Dermis blood vessel endothelial cell (primary cell): ENCODE measurements at regions not wholly inside any gene's neighbourhood (a gene's known extent, or its start where the extent isn't known, plus 50 kb on each side); places are given as distances from the start of the nearest gene placed in this dataset.
"Not testable (repeated sequence)": the region's sequence is repeated elsewhere in the genome, so short reads cannot be mapped to it uniquely, and the experiment has no call there.

ENCODE experiments used
- DNase-seq: peaks from one replicate; pipeline ENCODE4 v3.0.0; 2010

- no peak for DNase-seq
These were observed 636.2 kb upstream of the ANKRD30A start for GRCh38 chr10:36489181-36489580.

- no peak for DNase-seq
These were observed 636.8 kb upstream of the ANKRD30A start for GRCh38 chr10:36488579-36488978.

DNA sequence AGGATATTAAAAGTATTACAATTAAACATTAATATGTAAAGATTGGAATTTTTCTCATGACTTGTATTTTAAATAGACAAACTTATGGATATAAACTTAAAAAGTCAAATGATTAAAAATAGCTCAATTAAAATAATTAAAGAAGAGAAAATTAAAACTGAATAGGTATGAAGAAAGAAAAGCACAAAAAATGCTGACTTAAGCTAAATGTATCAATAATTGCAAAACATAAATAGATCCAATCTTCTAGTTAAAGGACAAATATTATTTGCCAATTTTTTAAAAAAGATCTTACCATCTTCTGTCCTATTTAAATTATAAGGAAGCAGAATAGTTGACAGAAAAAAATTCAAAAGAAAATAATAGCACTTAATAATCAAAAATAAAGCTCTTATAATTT, 646.3 kb upstream of the ANKRD30A start:
- no peak for DNase-seq

- no peak for DNase-seq
These were observed 649.0 kb upstream of the ANKRD30A start for GRCh38 chr10:36476399-36476798.

DNA sequence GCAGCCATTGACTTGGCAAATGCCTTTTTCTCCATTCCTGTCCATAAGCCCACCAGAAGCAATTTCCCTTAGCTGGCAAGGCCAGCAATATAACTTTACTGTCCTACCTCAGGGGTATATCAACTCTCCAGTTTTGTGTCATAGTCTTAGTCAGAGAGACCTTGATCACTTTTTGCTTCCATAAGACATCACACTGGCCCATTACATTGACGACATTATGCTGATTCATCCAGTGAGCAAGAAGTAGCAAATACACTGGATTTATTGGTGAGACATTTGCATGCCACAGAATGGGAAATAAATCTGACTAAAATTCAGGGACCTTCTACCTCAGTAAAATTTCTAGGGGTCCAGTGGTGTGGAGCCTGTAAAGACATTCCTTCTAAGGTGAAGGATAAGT, 649.7 kb upstream of the ANKRD30A start:
- no peak for DNase-seq

DNA sequence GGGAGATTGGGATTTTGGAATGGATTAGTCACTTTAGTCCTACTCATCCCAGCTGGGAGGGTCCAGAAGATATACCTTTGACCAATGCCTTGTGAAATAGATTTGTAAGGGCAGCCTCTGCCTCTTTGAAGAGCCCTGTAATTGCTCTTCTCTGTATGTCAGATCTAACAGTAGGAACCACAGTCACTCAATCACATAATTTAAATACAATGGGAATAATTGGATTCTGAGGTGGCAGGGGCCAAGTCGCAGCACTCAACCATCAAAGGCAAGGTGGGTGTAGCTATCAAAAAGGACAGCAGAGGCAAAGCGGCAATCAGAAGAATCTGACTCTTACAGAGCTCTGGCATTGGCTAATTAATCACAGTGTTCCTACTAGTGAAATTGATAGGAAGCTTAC, 650.9 kb upstream of the ANKRD30A start:
- no peak for DNase-seq

- DNase-seq, result no peak
These were observed 652.3 kb upstream of the ANKRD30A start for GRCh38 chr10:36473122-36473521.

GRCh38 chr10:36469585-36469984, 655.8 kb upstream of the ANKRD30A start:
- DNase-seq, result no peak

DNA sequence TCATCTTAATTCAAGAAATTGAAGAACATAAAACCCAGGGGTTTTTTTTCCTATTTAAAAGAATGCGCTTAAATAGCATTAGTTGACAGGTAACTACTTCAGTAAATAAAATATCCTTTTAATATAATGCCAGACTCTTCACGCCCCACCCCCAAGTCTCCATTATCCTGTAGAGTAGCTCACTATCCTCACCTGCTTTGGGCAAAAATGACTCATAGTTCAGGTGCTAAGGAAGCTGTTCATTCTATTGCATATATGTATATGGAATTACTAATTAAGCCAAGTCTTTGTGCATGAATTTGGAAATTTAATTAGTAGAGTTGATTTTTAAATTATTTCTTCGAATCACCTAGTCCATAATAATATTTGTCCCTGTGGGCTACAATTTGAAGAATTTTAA, 656.8 kb upstream of the ANKRD30A start:
- DNase-seq, result no peak

GRCh38 chr10:36465604-36466379, 659.6 kb upstream of the ANKRD30A start:
- no peak for DNase-seq

GRCh38 chr10:36464291-36464690, 661.1 kb upstream of the ANKRD30A start:
- no peak for DNase-seq

- DNase-seq, result no peak
These were observed 662.0 kb upstream of the ANKRD30A start for GRCh38 chr10:36463390-36463789.

DNA sequence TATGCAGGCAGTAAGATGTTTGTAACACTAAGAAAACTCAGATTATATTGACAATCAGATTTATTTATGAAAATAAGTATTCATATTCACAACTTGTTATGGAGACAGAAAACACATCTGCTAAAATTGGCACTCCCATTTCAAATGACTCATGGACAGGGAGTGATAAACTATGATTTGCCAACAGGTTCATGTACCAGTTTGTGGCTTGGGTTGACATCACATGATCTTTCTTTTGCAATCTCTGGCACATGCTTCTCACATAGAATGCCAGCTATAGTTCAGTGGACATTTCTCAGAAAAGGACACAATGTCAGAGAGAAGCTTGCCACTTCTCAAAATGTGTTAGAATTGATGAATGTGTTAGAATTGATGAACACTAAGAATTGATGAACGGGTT, 663.2 kb upstream of the ANKRD30A start:
- DNase-seq, result no peak

DNA sequence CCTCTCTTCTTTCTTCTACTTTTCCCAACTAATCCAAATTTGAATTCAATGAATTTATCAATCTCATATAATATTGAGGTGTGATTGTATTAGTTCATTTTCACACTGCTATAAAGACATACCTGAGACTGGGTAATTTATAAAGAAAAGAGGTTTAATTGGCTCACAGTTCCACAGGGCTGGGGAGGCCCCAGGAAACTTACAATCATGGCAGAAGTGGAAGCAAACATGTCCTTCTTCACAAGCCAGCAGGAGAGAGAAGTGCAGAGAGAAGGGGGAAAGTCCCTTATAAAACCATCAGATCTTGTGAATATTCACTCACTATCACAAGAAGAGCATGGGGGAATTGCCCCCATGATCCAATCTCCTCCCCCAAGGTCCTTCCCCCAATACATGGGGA, 667.0 kb upstream of the ANKRD30A start:
- not testable (repeated sequence) for DNase-seq

DNA sequence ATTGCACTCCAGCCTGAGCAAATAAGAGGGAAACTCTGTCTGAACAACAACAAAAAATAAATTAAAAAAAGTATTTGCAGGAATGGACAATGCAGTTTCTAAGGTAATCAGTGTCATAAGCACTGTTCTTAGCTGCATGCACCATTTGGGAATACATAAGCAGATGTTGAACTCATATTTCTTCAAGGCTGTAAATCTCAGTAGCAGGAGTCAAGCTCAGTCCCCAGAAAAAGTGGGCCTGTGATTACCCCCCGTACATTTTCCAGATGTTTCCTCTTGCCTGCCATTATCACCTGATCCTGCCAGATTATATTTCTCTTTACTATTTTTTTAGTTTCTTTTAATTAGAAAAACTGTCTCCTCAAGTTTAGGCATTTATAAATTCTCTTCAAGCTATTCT, 667.6 kb upstream of the ANKRD30A start:
- no peak for DNase-seq

DNA sequence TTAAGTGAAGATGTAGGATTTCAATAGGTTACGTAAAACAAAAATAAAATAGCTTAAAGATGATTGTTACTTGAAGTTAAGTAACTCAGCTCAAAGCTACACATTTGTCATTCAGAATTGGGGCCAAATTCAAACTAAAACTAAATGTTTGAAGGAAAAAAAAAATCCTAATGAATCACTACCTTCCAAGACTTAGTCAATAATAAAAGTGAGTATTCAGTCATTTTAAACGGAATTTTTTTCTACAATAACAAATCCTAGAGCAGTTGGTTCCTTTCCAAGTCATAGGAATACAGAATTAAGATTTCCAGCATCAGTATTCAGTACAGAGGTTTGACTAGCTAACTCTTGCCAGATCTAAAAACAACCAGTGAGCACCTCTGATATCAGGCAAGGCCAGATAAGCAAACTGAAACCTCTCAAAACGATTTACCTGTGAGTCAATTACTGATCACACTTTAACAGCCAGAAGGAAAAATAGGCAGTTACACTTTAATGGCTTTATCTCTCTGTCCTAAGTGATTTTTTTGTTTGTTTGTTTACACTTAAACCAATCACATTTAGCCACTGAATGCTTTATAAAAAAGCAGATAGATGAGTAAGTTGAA, 669.8 kb upstream of the ANKRD30A start:
- no peak for DNase-seq

GRCh38 chr10:36452851-36453250, 672.5 kb upstream of the ANKRD30A start:
- DNase-seq, result no peak

DNA sequence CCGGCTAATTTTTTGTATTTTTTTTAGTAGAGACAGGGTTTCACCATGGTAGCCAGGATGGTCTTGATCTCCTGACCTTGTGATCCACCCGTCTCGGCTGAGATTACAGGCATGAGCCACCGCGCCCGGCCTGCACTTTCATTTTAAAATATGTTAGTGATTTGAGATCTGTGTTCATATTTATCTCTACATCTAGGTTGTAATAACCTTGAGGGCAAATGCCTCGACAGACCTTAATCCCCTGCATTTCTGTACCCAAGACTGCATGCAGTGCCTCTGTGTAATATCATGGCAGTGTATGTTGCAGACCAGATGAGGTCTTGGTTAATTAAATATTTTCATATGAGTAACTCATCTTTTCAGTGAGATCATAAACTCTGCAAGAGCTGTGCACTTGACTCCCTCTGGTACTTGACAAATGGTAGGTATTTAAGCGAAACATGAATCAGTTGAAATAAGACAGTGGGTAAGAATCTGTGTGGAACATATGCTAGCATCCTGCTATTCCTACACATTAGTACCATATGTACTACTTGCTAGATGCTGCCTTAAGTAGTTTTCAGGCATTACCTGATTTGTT, 673.9 kb upstream of the ANKRD30A start:
- no peak for DNase-seq

DNA sequence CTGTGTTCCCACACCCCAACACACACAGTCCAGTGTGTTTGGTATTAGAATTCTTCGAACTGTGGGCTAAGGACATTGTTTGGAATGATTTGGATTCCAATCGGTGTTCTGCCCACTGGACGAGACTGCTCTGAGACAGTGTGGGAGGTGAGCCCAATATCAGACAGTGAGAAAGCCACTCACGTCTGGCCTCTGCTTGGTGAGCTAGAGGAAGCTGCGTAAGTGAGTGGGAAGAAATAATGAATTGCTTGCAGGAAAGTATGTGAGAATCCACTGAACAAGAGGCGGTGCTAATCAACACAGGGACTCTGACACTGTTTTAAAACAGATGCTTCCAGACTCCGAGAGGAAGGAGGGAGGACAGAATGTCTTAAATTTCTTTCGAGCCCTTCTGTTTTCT, 675.0 kb upstream of the ANKRD30A start:
- DNase-seq, result no peak

DNA sequence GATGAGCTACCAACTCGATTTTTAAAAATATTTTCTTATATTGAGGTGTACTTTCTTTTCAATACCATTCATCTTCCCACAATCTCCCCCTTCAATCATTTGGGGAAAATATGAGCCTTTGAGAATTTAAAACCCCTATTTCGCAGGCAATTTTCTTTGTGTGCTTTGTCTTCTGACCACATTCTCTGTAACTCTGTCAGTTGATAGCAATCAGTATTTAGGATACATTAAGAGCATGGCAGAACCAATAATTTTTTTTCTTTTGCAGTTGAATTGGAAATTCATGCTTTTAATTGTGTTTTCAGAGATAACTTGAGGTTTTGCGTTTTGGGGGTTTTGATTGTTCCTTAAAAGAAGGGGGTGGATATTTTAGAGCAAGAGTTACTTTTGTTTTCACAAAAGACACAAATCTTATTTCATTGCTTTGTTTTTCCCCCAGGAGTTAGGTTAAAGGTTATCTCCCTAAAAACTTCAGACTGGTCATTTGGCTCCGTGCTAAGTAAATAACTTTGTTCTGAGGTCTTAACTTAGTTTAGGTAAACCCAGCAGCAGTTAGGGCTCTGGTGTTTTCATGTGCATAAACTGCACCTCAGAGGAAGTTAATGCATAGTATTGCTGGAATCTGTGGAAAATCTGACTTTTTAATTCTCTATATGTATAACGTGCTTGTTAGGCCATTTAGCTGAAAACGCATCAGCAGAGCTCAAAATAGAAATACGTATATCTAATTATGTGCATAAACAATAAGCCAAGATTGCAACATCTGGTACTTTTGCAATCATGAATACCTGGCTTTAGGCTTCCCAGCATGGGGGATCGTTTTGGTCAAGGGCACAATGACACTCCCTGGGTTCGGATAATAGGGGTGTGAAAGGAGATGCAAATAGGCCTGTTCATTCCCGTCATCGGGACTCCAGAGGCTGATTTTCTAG, 676.4 kb upstream of the ANKRD30A start:
- no peak for DNase-seq

DNA sequence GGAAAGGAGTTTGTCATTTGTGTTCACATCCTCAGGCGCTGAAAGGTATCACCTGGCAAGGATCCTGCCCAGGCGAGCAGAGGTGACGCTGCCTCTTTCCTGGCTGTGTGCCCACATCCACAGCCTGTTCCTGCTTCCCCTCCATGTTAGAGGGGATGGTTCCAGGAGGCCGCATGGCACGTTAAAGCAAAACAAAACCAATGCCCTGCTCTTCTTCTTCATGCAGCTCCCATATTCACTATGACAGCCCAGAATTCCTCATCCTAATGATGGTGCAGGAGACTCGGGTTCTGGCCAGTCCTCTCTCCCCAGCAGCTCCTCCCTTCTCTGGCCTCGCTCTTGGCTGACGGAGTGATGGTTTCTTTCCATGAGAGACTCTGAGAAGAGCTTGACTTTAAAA, 678.5 kb upstream of the ANKRD30A start:
- no peak for DNase-seq

DNA sequence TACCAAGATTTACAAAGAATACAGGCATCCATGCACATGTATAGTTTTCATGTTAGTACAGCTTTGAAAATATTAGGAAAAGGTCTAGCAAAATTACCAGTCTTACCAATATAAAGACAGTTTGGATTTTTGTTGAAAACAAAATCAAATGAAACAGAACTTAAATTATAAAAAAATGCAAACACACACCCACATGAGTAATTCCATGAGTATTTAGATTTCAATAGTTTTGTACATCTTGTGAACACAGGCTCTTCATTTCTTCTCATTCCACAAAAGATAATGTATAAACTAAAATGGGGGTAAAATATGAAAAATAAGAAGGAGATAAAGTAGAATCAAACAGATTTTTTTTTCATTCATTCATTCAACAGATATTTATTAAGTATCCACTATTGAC, 682.2 kb upstream of the ANKRD30A start:
- no peak for DNase-seq

DNA sequence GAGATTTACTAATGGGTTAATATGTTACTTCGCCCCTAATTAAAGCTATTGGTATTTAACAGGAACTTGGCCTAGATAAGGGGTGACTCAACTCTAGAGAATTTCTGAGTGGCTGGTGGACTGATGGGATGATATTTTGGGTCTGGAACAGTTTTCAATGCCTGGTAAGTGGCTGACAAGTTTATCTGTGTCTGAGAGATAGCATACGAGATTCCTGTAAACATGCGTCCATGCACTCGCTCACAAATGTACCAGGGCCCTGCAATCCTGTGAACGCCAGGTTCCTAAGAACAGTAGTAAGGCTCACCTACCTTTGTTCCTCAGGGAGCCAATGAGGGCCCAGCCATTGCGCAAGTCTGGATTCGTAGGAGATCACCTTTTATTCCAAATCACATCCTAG, 683.8 kb upstream of the ANKRD30A start:
- DNase-seq, result no peak
